ENCODE measurements at regions not wholly inside any gene's neighbourhood (a gene's known extent, or its start where the extent isn't known, plus 50 kb on each side); places are given as distances from the start of the nearest gene placed in this dataset.

- TF ChIP-seq CTCF (IDR thresholded peaks at IDR 0.05) (no peak), POLR2A (IDR thresholded peaks at IDR 0.05) (no peak)
These were observed 396.1 kb upstream of the SULF2 start for GRCh38 chr20:48181261-48181935.

Measured in right lobe of liver (tissue), 4 donors.